ENCODE measurements at regions not wholly inside any gene's neighbourhood (a gene's known extent, or its start where the extent isn't known, plus 50 kb on each side); places are given as distances from the start of the nearest gene placed in this dataset.

DNA sequence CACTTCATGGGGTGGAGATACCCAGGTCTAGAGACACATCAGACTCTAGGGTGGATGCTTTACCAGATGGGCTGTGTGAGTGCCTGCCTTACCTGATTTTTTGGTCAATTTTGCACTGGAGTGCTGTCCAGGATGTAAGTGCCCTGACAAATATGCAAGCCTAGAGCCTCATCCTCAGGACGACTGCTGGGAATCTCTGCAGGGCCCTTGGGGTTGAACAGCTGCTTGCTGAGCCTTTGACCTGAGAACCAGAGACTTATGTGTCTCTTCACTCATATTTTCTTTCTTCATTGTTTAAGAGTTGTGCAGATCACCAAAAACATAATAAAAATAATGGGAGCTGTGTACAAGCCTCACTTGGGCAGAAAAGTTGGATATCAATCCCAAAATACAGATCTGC, 551.5 kb upstream of the ATP2B1 start:
- H3K4me3 ChIP-seq (ENCODE audit: low read depth, low read length), result no peak overlapping the region
- in situ Hi-C loops (cut with HindIII; ENCODE audit: low sequenced_read_pairs), result no loop called here
- TF ChIP-seq, protein P1, sequence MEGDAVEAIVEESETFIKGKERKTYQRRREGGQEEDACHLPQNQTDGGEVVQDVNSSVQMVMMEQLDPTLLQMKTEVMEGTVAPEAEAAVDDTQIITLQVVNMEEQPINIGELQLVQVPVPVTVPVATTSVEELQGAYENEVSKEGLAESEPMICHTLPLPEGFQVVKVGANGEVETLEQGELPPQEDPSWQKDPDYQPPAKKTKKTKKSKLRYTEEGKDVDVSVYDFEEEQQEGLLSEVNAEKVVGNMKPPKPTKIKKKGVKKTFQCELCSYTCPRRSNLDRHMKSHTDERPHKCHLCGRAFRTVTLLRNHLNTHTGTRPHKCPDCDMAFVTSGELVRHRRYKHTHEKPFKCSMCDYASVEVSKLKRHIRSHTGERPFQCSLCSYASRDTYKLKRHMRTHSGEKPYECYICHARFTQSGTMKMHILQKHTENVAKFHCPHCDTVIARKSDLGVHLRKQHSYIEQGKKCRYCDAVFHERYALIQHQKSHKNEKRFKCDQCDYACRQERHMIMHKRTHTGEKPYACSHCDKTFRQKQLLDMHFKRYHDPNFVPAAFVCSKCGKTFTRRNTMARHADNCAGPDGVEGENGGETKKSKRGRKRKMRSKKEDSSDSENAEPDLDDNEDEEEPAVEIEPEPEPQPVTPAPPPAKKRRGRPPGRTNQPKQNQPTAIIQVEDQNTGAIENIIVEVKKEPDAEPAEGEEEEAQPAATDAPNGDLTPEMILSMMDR (IDR thresholded peaks at IDR 0.05; ENCODE audit: low read depth, low read length, missing control alignments), result no peak
- no peak for DNase-seq (ENCODE audit: low read depth)

DNA sequence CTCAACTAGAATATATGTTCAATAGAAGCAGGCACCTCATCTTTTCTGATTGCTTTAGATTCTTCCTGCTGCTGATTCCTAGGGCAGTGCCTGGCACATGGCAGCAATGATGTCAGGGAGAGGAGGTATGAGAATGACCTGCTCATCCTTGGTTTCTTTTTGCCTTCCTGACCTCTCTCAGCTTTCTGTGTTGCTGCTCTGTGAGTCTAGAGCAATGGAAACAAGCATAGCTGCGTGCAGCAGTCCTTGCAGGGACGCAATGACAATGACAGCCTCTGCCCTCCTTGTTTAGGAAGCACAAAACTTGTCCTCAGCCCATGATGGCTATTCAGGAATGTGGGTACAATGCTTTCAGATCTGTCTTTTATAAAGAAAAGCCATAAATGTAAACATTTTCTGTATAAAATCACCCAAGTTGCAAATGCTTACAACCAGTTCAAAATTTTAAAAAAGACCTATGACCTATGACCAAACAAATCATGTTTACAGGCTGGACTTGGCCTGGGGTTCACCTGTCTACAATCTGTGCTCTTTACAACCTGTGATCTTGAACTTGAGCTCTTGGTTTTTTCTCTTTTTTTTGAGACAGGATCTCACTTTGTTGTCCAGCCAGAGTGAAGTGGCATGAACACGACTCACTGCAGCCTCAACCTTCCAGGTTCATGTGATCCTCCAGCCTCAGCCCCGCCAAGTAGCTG, 549.4 kb upstream of the ATP2B1 start:
- no peak overlapping the region for H3K4me3 ChIP-seq (ENCODE audit: low read depth, low read length)
- DNase-seq (ENCODE audit: low read depth), result no peak
- in situ Hi-C loops (cut with HindIII; ENCODE audit: low sequenced_read_pairs), result no loop called here
- TF ChIP-seq, protein P1 (IDR thresholded peaks at IDR 0.05; ENCODE audit: low read depth, low read length, missing control alignments), result no peak

DNA sequence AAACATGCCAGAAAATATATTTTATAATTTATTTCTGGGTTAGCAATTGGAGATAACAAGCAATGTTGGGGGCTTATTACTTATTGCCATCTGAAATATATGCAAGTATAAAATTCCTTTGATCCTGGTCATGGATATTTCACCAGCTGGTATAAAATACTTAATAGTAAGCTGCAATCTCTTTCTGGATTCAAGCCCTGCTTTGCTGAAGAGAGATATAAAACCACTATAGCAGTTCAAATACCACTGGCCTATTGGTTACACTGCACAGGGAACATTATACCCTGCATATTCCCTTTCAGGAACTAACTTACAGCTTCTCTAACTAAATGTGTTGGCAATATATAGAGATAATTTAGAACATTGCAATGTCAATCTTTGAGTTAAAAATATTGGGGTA, 546.2 kb upstream of the ATP2B1 start:
- in situ Hi-C loops (cut with HindIII; ENCODE audit: low sequenced_read_pairs), result no loop called here
- no peak overlapping the region for H3K4me3 ChIP-seq (ENCODE audit: low read depth, low read length)
- TF ChIP-seq, protein P1 (IDR thresholded peaks at IDR 0.05; ENCODE audit: low read depth, low read length, missing control alignments), result no peak
- no peak for DNase-seq (ENCODE audit: low read depth)

DNA sequence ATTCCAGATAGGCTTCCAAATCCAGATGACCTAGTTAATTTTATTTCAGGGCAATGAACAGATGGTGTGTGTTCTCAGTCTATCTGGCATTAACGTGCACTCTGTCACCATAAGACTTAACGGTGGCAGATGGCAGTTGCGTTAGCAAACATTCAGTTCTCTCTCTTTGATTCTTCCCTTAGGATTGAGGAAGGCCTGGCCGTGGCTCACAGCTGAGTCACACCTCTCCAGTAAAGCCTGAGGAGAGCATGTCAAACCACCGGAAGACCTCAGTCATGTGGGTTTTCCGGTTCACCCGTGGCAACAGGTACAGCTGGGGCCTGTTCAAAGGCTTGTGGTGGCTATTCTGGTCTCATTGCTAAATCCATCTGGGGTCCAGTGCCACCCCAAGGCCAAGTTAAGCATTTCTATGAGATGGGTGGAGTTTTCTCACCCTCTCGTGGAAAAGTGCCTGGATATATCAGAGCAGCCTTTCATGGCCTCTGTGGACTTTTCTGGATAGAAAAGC, 545.1 kb upstream of the ATP2B1 start:
- in situ Hi-C loops (cut with HindIII; ENCODE audit: low sequenced_read_pairs), result no loop called here
- H3K4me3 ChIP-seq (ENCODE audit: low read depth, low read length), result no peak overlapping the region
- TF ChIP-seq, protein P1 (IDR thresholded peaks at IDR 0.05; ENCODE audit: low read depth, low read length, missing control alignments), result peak; percentile 45
- peak; percentile 89 for DNase-seq (ENCODE audit: low read depth)

DNA sequence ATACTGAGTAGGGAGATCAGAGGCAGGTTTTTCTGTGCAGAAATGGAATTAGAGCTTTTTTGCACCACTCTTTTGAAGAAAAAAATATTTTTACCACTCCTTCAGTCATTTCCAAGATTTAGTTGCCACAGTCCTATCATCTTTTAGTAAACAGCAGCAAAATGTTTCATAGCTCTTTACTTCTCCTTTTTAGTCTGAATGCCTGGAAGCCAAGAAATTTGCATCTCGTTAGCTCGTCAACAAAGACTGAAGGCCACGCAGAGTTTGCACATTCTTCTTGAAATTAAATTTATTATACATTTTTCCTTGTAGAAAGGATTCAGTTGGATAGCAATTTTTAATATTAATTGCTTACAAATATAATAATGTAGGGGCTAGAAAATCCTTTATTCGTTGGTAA, 544.5 kb upstream of the ATP2B1 start:
- in situ Hi-C loops (cut with HindIII; ENCODE audit: low sequenced_read_pairs), result no loop called here
- no peak overlapping the region for H3K4me3 ChIP-seq (ENCODE audit: low read depth, low read length)
- DNase-seq (ENCODE audit: low read depth), result no peak
- TF ChIP-seq, protein P1 (IDR thresholded peaks at IDR 0.05; ENCODE audit: low read depth, low read length, missing control alignments), result no peak

DNA sequence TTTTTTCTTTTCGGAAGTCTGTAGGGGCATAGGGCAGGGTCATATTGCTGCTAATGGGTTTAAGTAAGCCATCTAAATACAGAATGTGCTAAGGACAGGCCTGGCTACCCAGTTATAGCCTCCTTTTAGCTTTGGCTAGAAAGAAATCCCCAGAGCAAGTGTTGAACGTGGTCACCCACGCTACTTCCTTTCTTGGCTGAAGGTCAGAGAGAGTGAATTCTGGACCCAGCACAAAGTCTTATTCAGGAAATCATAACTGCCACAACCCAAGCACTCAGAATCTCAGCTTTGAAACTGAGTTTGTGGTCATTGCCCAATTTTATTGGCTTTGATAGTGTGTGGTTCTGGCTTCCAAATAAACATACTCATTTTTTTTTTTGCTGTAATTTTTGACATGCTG, 542.1 kb upstream of the ATP2B1 start:
- in situ Hi-C loops (cut with HindIII; ENCODE audit: low sequenced_read_pairs), result no loop called here
- no peak overlapping the region for H3K4me3 ChIP-seq (ENCODE audit: low read depth, low read length)
- TF ChIP-seq, protein P1 (IDR thresholded peaks at IDR 0.05; ENCODE audit: low read depth, low read length, missing control alignments), result no peak
- DNase-seq (ENCODE audit: low read depth), result peak; percentile 33

All from astrocyte of the cerebellum (primary cell).